IMR-90 (cell line): ENCODE measurements at regions not wholly inside any gene's neighbourhood (a gene's known extent, or its start where the extent isn't known, plus 50 kb on each side); places are given as distances from the start of the nearest gene placed in this dataset.

Source experiments
- BHLHE40 ChIP-seq: fragments of 150-350 bp; IDR thresholded peaks from 2 replicates; pipeline ENCODE4 v1.6.1; 2016; ENCODE audit warnings: mild to moderate bottlenecking, low read depth, low read length
- CEBPB ChIP-seq: IDR thresholded peaks from 2 replicates; pipeline ENCODE4 v1.6.1; 2012; ENCODE audit warnings: low read depth, low read length, improper control_type of control experiment
- MAZ ChIP-seq: IDR thresholded peaks from 2 replicates; pipeline ENCODE4 v1.6.1; 2012; ENCODE audit warnings: low read depth, mild to moderate bottlenecking, low read length, improper control_type of control experiment, moderate library complexity, borderline replicate concordance
- MXI1 ChIP-seq: IDR thresholded peaks from 2 replicates; pipeline ENCODE4 v1.6.1; 2012; ENCODE audit warnings: low read depth, mild to moderate bottlenecking, low read length, moderate library complexity, borderline replicate concordance
- POLR2A ChIP-seq: IDR thresholded peaks from 2 replicates; pipeline ENCODE4 v1.6.1; 2012; ENCODE audit warnings: mild to moderate bottlenecking, low read depth, low read length
- RAD21 ChIP-seq: IDR thresholded peaks from 2 replicates; pipeline ENCODE4 v1.6.1; 2012; ENCODE audit warnings: low read length, improper control_type of control experiment
- RCOR1 ChIP-seq: IDR thresholded peaks from 2 replicates; pipeline ENCODE4 v1.6.1; 2012; ENCODE audit warnings: mild to moderate bottlenecking, low read length, improper control_type of control experiment; ENCODE audit not compliant: insufficient replicate concordance
- RFX5 ChIP-seq: IDR thresholded peaks from 2 replicates; pipeline ENCODE4 v1.8.0; 2012; ENCODE audit warnings: low read depth, mild to moderate bottlenecking, low read length, moderate library complexity
- SMC3 ChIP-seq: fragments of 150-350 bp; IDR thresholded peaks from 2 replicates; pipeline ENCODE4 v1.6.1; 2016; ENCODE audit warnings: low read depth, mild to moderate bottlenecking, antibody characterized with exemption, low read length, moderate library complexity

DNA sequence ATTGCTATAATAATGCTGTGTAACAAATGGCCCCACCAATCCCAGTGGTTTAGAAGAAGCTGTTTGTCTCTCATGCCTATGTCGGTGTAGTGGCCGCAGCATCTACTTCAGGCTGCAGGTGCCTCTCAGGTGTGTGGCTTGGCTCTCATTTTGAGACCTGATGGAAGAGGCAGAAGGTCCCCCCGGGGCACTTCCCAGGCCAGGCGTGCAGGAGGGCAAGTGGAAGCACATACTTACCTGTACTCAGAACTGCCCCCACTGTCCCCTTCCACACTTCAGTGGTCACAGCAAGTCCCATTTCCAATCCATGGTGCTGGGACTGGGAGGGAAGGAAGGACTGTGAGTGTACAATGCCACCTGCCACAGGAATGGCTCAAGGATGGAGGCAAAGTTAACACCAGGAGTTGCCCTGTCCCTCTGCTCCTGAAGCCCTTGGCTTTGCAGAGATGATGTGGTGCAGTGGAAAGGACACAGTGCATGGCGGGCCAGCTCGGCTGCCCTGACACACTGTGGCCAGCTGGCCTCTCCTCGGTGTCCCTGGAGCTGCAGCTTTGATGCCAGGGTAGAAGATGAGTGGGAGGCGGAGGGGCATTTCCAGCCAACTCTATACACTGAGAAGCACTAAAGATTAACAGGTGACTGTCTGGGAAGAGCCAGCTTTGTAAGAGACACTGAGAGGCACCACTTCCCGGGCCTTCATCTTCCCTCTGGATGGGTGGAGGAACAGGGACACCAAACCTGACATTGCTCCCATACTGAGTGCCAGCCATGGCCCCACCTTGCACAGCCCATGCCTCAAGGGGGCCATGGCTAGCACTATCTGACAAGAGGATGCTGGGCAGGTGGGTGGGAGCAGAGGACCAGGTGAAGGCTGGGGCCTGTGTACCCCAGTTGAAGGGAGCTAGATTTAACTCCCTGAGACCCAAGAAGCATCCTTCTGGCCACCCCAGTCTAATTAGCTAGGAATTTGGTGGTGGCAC is 105.9 kb downstream of the METRNL start (continued):
- TF ChIP-seq SMC3: no peak
- TF ChIP-seq RAD21: no peak
- TF ChIP-seq RFX5: no peak
- no peak for TF ChIP-seq RCOR1
- no peak for TF ChIP-seq MAZ
- TF ChIP-seq POLR2A: no peak
- TF ChIP-seq CEBPB: no peak
- TF ChIP-seq BHLHE40: no peak
- no peak for TF ChIP-seq MXI1
